A673 (cell line): ENCODE measurements at regions not wholly inside any gene's neighbourhood (a gene's known extent, or its start where the extent isn't known, plus 50 kb on each side); places are given as distances from the start of the nearest gene placed in this dataset.

Experiments used
- BruUV-seq: library from RNA; stranded (reverse); fragments of 400-500 nt; replicated peaks from 2 replicates; lab custom pipeline; 2021; lab: Mats Ljungman, UMichigan
- CTCF ChIA-PET: fragments of 300-600 bp; sonication (Branson Sonifier 250); formaldehyde crosslinking; loops from one replicate; lab custom pipeline; 2022; ENCODE audit warnings: antibody characterized with exemption; lab: Charles Lee
- POLR2A ChIA-PET: fragments of 300-600 bp; sonication (Branson Sonifier 250); formaldehyde crosslinking; loops from one replicate; lab custom pipeline; 2022; ENCODE audit warnings: antibody characterized with exemption; ENCODE audit not compliant: low non-redundant PET; lab: Charles Lee
- DNase-seq: peaks from one replicate; pipeline ENCODE4 v3.0.0-alpha.2; 2015; ENCODE audit warnings: low spot score
- H3K27ac ChIP-seq: fragments of 200-600 bp; sonication (generic); 2 replicates; pipeline ENCODE4 v1.5.1; 2016; ENCODE audit warnings: mixed run types, low read depth, mild to moderate bottlenecking, mixed read lengths, antibody characterized with exemption, low read length; ENCODE audit not compliant: poor library complexity, severe bottlenecking
- H3K27me3 ChIP-seq: fragments of 200-600 bp; sonication (generic); replicated peaks from 2 replicates; pipeline ENCODE4 v1.6.1; 2017; ENCODE audit warnings: mixed run types, low read depth, mild to moderate bottlenecking, mixed read lengths, antibody characterized with exemption, low read length; ENCODE audit not compliant: insufficient read depth, poor library complexity
- H3K36me3 ChIP-seq: fragments of 200-600 bp; sonication (generic); 2 replicates; pipeline ENCODE4 v1.6.1; 2016; ENCODE audit warnings: mixed run types, mild to moderate bottlenecking, mixed read lengths, antibody characterized with exemption, low read length; ENCODE audit not compliant: insufficient read depth, poor library complexity, severe bottlenecking
- H3K4me1 ChIP-seq: fragments of 200-600 bp; sonication (generic); 2 replicates; pipeline ENCODE4 v1.6.1; 2017; ENCODE audit warnings: mixed run types, mild to moderate bottlenecking, mixed read lengths, antibody characterized with exemption, low read length; ENCODE audit not compliant: insufficient read depth, poor library complexity, severe bottlenecking
- H3K4me3 ChIP-seq: fragments of 200-600 bp; sonication (generic); 2 replicates; pipeline ENCODE4 v1.5.1; 2016; ENCODE audit warnings: low read depth, mixed run types, mild to moderate bottlenecking, mixed read lengths, low read length; ENCODE audit not compliant: poor library complexity, severe bottlenecking
- H3K9me3 ChIP-seq: fragments of 200-600 bp; sonication (generic); 2 replicates; pipeline ENCODE4 v1.6.1; 2016; ENCODE audit warnings: mixed run types, low read depth, mild to moderate bottlenecking, mixed read lengths, antibody characterized with exemption, low read length; ENCODE audit not compliant: poor library complexity, severe bottlenecking
- CTCF ChIP-seq: fragments of 300-800, 200-600 bp; sonication (generic); conservative IDR thresholded peaks from 2 replicates; pipeline ENCODE4 v1.5.1; 2017; ENCODE audit warnings: low read depth, mild to moderate bottlenecking, antibody characterized with exemption, low read length, moderate library complexity, mixed read lengths
- EZH2 ChIP-seq: fragments of 200-600 bp; sonication (generic); IDR thresholded peaks from 2 replicates; pipeline ENCODE4 v1.6.1; 2017; ENCODE audit warnings: borderline replicate concordance, low read depth, mild to moderate bottlenecking, mixed read lengths, antibody characterized with exemption, low read length; ENCODE audit not compliant: poor library complexity, severe bottlenecking
- intact Hi-C: fragments of 100-400 bp; cut with micrococcal nuclease; formaldehyde crosslinking; loops from one replicate; pipeline ENCODE4 v1.10.0; 2022; ENCODE audit not compliant: unreplicated experiment

- no peak for DNase-seq
- H3K4me3 ChIP-seq, result no peak overlapping the region
- intact Hi-C loops, result no loop called here
- BruUV-seq, result no TSS peak
- TF ChIP-seq EZH2 (no peak), CTCF (no peak)
- H3K27me3 ChIP-seq, result no peaks in the 10 kb centered on the region
- no peaks in the 10 kb centered on the region for H3K4me1 ChIP-seq
- H3K9me3 ChIP-seq, result no peaks in the 10 kb centered on the region
- H3K36me3 ChIP-seq, result no peaks in the 10 kb centered on the region
- no peak overlapping the region for H3K27ac ChIP-seq
- ChIA-PET CTCF (no interaction called here), POLR2A (no interaction called here)
These were observed 97.3 kb upstream of the MLIP start for GRCh38 chr6:54013966-54014365.

GRCh38 chr6:54014440-54014839 is 96.8 kb upstream of the MLIP start:
- ChIA-PET CTCF (no interaction called here), POLR2A (no interaction called here)
- no peak overlapping the region for H3K4me3 ChIP-seq

GRCh38 chr6:54017877-54018276 is 93.4 kb upstream of the MLIP start:
- no peak overlapping the region for H3K27ac ChIP-seq

More at GRCh38 chr6:54014440-54014839, 96.8 kb upstream of the MLIP start:
- intact Hi-C loops, result no loop called here
- TF ChIP-seq EZH2 (no peak), CTCF (no peak)
- Histone ChIP-seq H3K27ac (no peak overlapping the region), H3K9me3 (no peaks in the 10 kb centered on the region), H3K4me1 (no peaks in the 10 kb centered on the region), H3K36me3 (no peaks in the 10 kb centered on the region), H3K27me3 (no peaks in the 10 kb centered on the region)
- no peak for DNase-seq
- no TSS peak for BruUV-seq

More at GRCh38 chr6:54017877-54018276, 93.4 kb upstream of the MLIP start:
- POLR2A ChIA-PET, result no interaction called here
- BruUV-seq, result no TSS peak
- H3K4me3 ChIP-seq, result no peak overlapping the region
- no peaks in the 10 kb centered on the region for H3K36me3 ChIP-seq
- H3K4me1 ChIP-seq, result peaks cover 13% of the 10 kb centered on the region
- H3K27me3 ChIP-seq, result no peaks in the 10 kb centered on the region
- CTCF ChIA-PET, result no interaction called here
- TF ChIP-seq CTCF (no peak), EZH2 (no peak)
- DNase-seq, result no peak
- no peaks in the 10 kb centered on the region for H3K9me3 ChIP-seq
- intact Hi-C loops, result no loop called here
